Left forelimb (tissue), 1 donor: ENCODE measurements at regions not wholly inside any gene's neighbourhood (a gene's known extent, or its start where the extent isn't known, plus 50 kb on each side); places are given as distances from the start of the nearest gene placed in this dataset.
"Not testable (repeated sequence)": the region's sequence is repeated elsewhere in the genome, so short reads cannot be mapped to it uniquely, and the experiment has no call there.

ENCODE experiments used
- DNase-seq: peaks from one replicate; pipeline ENCODE4 v3.0.0-alpha.2; 2018; ENCODE audit warnings: low spot score

DNA sequence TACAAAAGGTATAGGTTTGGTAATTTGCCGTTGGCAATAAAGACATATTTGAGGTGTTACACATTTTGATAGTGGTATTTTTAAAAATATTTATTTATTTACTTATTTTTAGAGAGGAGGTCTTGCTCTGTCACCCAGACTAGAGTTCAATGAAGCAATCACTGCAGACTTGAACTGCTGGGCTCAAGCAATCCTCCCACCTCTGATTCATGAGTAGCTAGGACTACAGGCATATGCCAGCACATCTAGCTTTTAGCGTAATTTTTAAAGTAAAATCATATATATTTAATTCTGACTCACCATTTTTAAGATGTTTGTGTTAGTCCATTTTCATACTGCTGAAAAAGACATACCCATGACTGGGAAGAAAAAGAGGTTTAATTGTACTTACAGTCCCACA, 1974.3 kb downstream of the EFNA5 start:
- no peak for DNase-seq

DNA sequence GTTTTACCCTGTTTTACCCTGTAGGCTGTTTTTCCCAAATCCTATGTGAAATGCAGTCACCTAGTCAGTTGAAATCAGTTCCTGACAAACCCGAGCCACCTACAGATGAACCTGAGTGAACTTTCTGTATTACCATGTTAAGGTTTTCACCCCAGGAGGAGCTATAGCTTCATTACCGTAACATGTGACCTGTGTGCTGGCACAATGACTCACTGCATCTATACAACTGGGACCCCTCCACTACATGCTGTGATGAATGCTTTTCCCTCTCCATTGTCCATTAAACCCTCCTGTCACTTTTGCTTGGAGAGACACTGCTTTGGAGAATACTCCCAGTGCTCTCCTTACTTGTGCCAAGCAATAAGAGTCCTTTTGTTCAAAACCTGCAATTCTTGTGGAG, 1974.8 kb downstream of the EFNA5 start:
- DNase-seq: no peak

DNA sequence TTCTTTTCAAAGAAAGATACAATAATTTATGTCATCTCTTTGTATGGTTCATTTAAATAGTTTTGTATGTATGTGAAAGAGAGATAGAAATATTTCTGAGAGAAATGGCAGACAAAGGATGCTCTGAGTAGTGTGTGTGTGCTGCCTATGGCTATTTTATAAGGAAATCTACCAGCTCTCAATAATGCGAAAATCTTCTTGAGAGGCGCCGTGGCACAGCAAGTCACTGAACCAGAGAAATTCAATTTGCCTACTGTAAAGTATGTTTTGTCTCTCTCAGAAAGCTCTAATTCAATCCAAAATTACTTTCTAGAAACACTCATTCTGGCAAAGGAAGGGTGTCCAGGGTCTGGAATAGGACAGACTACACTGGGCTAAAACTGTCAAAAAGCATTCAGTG, 1981.1 kb downstream of the EFNA5 start:
- DNase-seq: no peak

DNA sequence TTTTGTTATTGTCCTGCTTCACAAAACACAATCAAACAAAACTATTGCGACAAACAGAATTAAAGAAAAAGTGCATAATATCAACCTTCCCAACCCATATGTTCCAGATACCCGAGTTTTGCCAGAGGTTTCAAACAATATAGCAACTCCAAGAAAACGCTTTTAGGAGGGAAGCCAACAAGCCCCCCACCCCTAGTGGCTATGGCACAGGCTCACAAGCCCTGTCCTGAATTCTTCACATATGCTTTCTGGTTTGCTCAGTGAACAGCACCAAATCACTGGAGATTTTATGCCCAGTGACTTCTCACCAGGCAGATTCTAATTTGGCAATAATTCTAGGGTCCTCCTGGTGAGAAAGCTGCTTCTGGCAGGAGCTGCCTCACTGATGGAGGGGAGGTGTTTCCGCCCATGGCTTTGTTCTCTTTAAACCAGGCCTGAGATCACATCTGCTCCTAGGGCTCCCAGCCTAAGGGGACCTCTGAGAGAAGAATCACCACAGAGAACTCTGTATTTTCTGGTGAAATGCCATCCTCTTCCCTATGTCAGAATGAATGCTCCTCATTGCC, 1982.4 kb downstream of the EFNA5 start:
- no peak for DNase-seq

DNA sequence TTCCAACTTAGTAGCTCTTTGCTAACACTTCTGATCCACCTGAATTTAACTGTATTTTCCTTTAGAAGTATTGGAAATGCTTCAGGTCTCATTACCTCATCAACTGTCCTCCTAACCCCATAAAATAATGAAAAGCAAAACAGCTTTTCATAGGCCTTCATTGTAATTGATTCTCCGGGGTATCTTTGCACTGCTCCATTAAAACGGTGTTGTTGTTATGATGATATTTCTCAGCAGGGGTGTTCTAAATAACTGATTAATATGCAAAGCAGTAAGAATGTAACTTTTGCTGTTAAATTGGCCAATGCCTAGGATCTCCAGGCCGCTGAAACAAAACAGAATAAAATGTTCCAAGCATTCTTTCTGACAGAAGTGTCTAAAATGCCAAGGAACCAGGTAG, 1983.2 kb downstream of the EFNA5 start:
- no peak for DNase-seq

DNA sequence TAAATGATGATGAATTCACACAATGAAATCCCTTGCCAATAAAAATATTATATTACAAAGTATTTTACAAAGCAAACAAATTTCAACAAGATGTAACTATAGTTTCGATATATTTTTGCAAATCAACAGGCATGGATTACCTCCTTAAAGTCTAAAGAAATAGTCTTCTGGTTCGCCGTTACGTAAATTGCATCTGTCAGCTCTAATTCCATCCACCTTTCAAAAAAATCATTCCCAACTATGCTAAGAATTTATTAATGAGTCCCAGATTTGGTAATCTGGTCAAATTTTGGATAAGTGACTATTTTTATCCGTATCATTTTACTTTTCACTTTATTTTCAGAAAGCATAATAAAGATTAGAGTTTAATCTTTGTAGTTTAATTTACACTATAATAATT, 1984.9 kb downstream of the EFNA5 start:
- no peak for DNase-seq

DNA sequence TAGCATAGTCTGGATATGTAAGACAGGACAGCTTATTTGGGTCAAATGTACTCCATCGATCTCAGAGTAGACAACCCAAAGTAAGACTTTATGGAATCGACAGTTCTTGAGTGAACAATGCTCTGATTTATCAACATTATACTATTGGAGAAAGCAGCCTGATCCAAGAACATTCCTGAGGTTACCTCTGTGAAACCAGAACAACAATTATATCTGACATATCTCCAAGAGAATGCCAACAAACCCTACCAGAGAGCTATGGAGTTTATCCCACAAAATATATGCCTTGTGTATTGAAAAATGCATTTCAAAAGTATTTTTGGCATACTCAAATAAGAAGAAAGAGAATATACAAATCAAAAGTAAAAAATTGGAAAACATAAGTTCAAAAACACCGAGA, 1985.9 kb downstream of the EFNA5 start:
- DNase-seq: no peak

DNA sequence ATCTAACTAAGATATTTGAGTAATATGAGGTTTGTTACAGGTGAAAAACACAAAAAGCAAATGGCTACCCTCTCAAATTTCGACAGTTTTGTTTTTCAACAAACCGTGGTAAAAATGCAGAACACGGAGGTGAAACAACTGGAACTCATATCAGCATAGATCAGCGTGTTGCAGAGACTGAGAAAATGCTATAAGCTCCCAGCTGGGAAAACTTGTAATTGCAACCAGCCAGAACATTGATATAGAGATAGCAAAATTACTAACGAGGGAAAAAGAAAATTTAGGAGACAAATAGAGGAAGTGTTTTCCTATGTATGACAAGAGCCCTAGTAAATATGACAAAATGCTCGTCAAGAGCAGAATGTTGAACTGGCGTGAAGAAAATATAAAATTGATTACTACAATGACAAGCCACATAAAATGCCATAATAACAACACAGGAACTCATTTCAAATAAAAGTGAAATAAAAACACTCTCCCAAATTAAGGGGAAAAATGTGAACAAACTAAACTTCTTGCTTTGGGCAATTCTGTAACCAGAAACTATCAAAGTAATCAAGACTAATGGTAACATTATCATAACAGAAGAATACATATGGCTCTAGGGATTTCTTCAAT, 1989.8 kb downstream of the EFNA5 start:
- no peak for DNase-seq

DNA sequence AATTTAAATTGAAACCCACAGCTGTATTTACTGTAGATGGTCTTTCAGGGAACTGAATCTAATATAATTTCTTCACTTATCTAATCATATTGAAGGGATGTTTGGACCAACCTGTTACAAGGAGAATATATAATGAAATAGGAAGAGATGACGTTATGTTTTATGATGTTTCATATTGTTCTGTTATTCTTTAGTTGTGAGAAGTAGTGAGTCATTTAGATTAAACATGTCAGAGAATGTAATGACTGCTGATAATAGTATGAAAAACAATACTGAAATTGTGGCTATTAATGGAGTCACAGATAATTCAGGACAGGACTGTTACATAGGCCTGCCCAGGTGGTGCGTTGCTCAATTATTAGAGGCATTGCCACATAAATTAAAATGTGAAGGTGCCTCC, 1993.4 kb downstream of the EFNA5 start:
- DNase-seq: no peak

DNA sequence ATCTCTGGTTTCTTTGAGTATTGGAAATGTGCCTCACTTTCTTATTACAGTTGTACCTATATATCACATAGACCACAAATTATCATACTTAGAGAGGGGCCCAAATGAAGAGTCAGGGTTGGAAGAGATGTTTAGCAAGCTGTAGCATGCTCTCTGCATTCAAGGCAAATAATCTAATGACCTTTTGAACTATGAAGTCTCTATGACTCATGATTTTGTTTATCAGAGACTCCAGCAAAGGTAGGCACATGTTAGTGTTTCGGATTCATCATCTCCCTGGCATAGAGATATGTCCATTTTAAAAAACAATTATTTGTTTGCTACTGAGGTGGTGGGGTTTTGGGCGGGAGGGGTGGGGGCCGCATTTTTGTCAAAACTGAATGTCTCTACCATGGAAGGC, 2000.1 kb downstream of the EFNA5 start:
- no peak for DNase-seq

DNA sequence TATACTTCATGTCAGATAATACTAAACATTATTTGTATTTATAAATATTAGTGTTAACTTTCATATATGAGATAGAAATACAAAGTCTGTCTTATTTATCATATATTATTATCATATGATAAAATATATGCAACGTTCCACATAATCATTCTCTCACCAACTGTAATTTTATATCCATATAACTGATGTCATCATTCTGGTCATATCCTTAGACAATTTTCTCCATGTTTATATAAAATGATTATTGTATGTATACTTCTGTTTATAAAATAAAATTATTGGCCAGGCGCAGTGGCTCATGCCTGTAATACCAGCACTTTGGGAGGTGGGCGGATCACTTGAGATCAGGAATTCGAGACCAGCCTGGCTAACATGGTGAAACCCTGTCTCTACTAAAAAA, 2007.1 kb downstream of the EFNA5 start:
- DNase-seq: no peak

DNA sequence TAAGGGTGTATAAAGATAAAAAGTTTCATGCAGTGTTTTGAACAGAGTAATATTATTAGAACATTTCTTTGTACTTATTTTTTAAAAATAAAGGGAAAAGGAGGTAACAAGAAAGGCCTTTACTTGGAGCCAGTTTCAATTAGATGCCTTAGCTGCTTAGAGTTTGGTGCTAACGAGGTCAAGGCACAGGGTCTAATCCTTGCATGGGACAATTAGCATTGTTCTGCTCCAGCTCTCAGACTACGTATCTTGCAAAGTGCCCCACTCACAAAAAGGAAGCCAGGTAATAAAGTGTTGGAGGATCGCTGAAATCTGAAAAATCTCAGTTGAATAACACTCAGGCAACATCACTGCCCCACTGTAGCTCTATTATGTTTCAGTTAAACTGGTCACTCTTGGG, 2011.3 kb downstream of the EFNA5 start:
- no peak for DNase-seq

DNA sequence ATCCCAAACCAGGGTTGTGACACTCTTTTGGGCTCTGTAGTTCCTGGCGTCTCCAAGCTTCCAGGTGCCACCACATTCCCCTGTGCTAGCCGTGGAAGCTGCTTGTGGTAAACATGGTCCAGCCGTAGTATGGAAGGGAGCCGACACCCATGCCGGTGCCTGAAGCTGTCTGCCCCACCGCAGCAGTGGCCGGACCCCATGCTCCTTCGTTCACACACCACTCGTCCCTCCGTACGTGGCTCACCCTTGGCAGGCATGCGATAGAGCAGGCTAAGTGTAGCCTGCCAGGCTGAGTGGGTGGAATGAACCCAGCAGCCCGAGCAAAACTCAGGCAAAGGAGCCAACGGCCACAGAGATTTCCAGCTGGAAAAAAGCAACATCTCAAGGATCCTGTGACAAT, 2030.4 kb downstream of the EFNA5 start:
- no peak for DNase-seq

DNA sequence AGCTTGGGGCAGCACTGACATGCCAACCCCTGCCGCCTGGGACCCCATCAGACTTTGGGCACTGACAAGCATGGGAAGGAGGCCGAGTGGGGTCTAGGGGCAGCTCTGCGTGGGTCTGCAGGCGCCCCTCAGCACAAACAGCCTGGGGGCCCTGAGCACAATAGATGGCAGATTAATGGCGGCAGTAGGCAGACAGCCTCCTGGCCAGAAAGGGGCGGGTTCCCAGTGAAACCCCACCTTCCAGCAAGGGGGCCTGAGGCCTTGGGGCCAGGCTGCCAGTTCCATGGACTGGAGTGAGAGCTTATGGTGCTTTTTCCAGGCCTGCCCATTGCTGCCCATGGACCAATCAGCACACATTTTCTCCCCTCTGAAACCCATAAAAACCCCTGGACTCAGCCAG, 2031.2 kb downstream of the EFNA5 start:
- DNase-seq: no peak

DNA sequence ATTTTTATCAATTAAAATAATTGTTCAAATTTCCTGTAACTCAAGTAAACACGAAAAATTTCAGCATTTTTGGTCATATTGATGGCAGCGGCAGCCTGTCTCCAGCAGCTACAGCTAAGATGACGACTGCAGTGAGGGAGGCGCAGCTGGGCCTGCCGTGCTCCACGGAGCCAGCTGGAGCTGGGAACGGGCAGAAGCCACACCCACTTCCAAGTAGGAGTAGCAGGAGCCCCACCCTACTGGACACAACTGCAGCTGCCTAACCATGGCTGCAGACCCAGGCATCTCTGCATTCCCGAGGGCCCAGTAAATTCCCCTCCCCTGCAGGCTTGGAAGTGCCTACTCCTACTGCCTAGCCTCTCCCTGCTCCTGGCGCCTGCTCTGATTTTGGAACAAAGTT, 2031.7 kb downstream of the EFNA5 start:
- no peak for DNase-seq

DNA sequence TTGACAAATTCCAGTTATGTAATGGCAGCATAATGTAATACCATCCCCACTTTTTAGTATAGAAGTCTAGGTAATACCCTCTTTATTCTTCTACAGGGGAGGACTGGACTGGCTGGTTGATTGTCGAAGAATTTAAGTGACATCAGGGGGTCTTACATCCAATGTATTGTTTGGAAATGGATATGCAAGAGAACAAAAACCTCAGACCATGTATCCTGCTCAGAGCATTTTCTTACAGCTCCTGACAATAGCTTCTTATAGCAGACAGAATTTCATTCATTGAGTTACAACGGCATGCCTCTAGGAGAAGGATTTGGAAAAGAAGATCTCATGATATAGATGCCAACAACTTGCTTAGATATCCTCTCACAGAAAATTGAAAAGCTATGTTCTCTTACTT, 2032.3 kb downstream of the EFNA5 start:
- DNase-seq: no peak

DNA sequence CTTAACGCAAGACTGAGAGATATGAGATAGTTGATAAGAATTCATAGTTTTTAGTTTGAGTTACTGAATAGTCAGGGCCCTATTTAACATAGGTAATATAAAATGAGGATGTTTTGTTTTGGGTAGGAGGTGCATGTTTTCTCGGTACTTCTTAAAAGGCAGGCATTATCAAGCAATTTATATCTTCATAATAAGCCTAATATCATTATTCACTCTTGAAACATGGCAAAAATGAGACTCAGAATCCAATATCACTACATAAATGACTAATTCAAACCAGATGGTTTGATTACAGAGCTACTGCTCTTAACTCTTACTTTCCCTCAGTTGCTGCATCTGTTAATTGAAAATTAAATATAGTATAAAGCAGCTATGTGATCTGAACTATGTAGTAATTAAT, 2038.7 kb downstream of the EFNA5 start:
- no peak for DNase-seq

DNA sequence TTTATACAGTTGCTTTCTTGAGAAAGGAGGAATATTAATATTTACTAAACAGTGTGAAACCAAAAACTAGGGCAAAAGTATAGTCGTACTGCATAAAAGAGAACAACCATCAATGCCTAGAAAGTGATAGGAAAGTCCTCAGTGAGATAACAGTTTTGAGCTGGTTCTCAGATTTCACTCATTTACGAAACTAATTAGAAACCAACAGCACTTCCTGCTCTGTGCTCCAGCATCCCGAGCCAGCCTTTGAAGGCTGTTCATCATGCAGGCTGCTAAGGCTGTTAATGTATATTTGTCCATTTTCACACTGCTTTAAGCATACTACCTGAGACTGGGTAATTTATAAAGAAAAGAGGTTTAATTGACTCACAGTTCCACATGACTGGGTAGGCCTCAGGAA, 2039.9 kb downstream of the EFNA5 start:
- DNase-seq: no peak

DNA sequence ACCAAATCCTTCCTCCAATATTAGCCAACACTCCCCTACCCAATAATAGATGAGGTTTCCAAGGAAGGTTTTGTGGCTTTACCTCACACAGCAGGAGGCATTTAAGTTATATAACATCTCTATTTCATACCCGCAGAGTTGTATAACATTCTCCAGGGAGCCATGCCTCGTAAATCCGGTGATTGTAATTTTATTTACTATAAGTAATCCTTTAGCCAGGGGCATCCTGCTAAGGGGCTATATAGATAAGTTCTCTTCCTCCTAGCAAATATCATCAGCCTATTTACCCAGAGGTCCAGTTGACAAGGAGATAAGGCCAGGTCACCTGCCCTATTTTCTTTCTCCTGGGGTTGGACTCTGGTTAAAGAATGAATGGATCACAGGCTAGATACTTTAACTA, 2051.0 kb downstream of the EFNA5 start:
- DNase-seq: no peak

DNA sequence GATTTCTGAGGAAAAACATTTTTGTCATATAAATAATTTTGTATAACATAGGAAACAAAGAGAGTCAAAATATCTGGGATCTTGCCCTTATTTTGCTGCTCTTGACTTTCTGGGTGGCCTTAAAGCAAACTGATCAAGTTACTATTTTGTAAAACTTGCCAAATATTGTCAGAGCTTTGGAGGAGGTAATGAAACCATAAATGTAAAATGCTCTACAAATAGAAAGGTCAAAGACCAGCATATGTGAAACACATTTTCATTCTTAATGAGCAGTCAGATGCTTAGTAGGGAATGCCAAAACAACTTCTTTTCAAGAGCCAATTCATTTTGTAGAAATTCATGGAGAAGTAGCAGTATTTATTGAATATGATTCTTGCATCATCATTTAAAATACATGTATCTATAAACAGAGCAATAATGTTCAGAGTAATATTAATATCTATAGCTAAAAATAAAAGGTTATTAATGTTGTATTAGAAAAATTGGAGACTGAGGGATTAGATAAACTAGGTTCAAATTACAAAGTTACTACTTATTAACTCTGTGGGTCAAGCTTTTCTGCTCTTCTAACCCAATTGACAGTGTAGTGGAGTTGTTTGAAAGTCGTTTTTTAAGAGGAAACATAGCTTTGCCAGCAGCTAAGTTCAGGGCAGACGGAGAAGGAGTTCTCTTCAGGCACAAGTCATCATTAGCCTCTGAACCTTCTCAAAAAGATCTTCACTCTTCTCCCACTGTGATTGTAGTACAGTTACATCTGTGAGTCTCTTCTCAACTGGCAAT, 2053.1 kb downstream of the EFNA5 start:
- no peak for DNase-seq

DNA sequence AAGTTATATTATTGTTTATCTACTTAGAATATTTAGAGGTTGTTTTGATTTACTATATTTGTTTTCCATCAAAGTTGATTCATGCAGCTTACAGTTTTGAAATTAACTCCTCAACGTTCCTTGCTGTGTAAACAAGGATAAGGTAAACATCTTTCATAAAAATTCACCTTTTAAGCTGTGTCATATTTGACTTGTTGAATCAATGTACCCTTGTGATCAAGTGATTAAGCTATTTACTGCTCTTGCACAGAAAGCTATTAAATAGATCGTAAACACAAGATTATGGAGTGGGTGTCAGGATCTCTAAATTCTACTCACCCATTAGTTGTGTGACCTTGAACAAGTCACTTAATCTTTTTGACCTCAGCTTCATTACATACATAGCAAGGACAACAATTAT, 2054.0 kb upstream of the NUDT12 start:
- DNase-seq: no peak

DNA sequence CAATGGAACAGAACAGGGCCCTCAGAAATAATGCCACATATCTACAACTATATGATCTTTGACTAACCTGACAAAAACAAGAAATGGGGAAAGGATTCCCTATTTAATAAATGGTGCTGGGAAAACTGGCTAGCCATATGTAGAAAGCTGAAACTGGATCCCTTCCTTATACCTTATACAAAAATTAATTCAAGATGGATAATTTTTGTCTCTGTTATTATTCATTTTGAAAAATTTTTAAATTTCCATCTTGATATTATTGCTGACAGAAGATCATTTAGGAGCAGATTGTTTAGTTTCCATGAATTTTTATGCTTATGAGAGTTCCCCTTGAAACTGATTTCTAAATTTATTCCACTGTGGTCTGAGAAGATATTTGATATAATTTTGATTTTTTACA, 2039.8 kb upstream of the NUDT12 start:
- DNase-seq: not testable (repeated sequence)

DNA sequence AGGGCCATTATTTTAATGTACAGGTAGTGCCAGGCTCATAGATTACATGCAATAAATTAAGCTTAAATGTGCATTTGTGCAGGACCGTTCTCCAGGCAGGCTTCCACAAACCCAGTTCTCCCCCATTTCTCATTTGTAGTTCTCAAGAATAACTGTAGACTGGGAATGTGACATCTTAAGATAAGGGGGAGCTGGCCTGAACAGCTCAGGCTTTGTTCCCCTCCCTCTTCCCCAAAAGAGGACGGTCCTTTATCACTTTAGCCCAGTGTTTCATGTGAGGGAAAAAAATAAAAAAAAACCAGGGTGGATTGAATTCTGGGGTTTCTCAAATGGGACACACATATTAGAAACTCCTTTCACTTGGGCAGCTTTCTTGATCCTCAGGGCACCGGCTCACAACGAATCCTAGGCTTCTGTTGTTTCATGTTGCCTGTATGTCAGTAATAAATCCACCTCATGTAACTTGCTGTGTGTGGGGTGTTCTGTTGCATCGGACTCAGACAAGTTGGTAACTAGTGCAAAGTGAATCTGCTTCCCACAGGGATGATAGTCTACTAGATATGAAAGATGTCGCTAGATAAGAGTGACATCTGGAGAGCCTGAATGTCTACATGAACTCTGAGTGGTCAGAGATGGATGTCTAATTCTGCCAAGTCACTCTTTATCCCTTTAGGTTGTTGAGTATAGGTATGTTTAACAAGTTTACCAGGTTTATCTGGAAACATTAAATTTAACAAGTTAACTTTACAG, 2030.6 kb upstream of the NUDT12 start:
- no peak for DNase-seq
